HG02623 (cell line): ENCODE measurements at regions not wholly inside any gene's neighbourhood (a gene's known extent, or its start where the extent isn't known, plus 50 kb on each side); places are given as distances from the start of the nearest gene placed in this dataset.

Source experiments
- ATAC-seq: cut with Tn5 transposase; IDR thresholded peaks from one replicate; pipeline ENCODE4 v1.9.1; 2021; ENCODE audit warnings: moderate library complexity; ENCODE audit not compliant: unreplicated experiment

- ATAC-seq, result no peak
Measured at GRCh38 chr4:59223292-59223941, 1976.7 kb upstream of the ADGRL3 start.

- no peak for ATAC-seq
Measured at GRCh38 chr4:59238212-59238611, 1961.9 kb upstream of the ADGRL3 start.

GRCh38 chr4:59240011-59240410, 1960.1 kb upstream of the ADGRL3 start:
- no peak for ATAC-seq

- ATAC-seq, result no peak
Measured at GRCh38 chr4:59243038-59243437, 1957.1 kb upstream of the ADGRL3 start.

- no peak for ATAC-seq
Measured at GRCh38 chr4:59247032-59247431, 1953.1 kb upstream of the ADGRL3 start.

- ATAC-seq, result no peak
Measured at GRCh38 chr4:59248313-59248712, 1951.8 kb upstream of the ADGRL3 start.

- ATAC-seq, result no peak
Measured at GRCh38 chr4:59249110-59249509, 1951.0 kb upstream of the ADGRL3 start.

- no peak for ATAC-seq
Measured at GRCh38 chr4:59258002-59258401, 1942.1 kb upstream of the ADGRL3 start.

GRCh38 chr4:59307609-59308008, 1892.5 kb upstream of the ADGRL3 start:
- no peak for ATAC-seq

GRCh38 chr4:59314637-59315036, 1885.5 kb upstream of the ADGRL3 start:
- no peak for ATAC-seq

GRCh38 chr4:59339631-59340030, 1860.5 kb upstream of the ADGRL3 start:
- ATAC-seq, result no peak

- no peak for ATAC-seq
Measured at GRCh38 chr4:59341506-59341905, 1858.6 kb upstream of the ADGRL3 start.

GRCh38 chr4:59348949-59349348, 1851.2 kb upstream of the ADGRL3 start:
- ATAC-seq, result no peak

- no peak for ATAC-seq
Measured at GRCh38 chr4:59369229-59369628, 1830.9 kb upstream of the ADGRL3 start.

- ATAC-seq, result no peak
Measured at GRCh38 chr4:59374416-59374815, 1825.7 kb upstream of the ADGRL3 start.

- ATAC-seq, result no peak
Measured at GRCh38 chr4:59380841-59381366, 1819.2 kb upstream of the ADGRL3 start.

GRCh38 chr4:59381591-59381990, 1818.5 kb upstream of the ADGRL3 start:
- no peak for ATAC-seq

- ATAC-seq, result no peak
Measured at GRCh38 chr4:59387759-59388758, 1812.1 kb upstream of the ADGRL3 start.

- ATAC-seq, result no peak
Measured at GRCh38 chr4:59393780-59394179, 1806.3 kb upstream of the ADGRL3 start.

- no peak for ATAC-seq
Measured at GRCh38 chr4:59400334-59400733, 1799.8 kb upstream of the ADGRL3 start.

- ATAC-seq, result no peak
Measured at GRCh38 chr4:59409647-59410046, 1790.5 kb upstream of the ADGRL3 start.

GRCh38 chr4:59412739-59413138, 1787.4 kb upstream of the ADGRL3 start:
- no peak for ATAC-seq
